Hepatocyte (in vitro differentiated cells): ENCODE measurements at regions not wholly inside any gene's neighbourhood (a gene's known extent, or its start where the extent isn't known, plus 50 kb on each side); places are given as distances from the start of the nearest gene placed in this dataset.

Experiments used
- DNase-seq: peaks from one replicate; pipeline ENCODE4 v3.0.0-alpha.2; 2016; ENCODE audit warnings: low spot score
- H2AFZ ChIP-seq: fragments of 200-600 bp; sonication (generic); 2 replicates; pipeline ENCODE4 v1.6.0; 2016; ENCODE audit warnings: antibody characterized with exemption, mild to moderate bottlenecking
- H3K27ac ChIP-seq: fragments of 200-600 bp; sonication (generic); 2 replicates; pipeline ENCODE4 v1.5.1; 2016; ENCODE audit warnings: mild to moderate bottlenecking
- H3K27me3 ChIP-seq: fragments of 200-600 bp; sonication (generic); 2 replicates; pipeline ENCODE4 v1.6.1; 2016
- H3K36me3 ChIP-seq: fragments of 200-600 bp; sonication (generic); replicated peaks from 2 replicates; pipeline ENCODE4 v1.5.1; 2016; ENCODE audit warnings: low read depth; ENCODE audit not compliant: insufficient read depth
- H3K4me1 ChIP-seq: fragments of 200-600 bp; sonication (generic); 2 replicates; pipeline ENCODE4 v1.5.1; 2016; ENCODE audit warnings: mild to moderate bottlenecking, moderate library complexity; ENCODE audit not compliant: insufficient read depth
- H3K4me2 ChIP-seq: fragments of 200-600 bp; sonication (generic); 2 replicates; pipeline ENCODE4 v1.6.0; 2016
- H3K4me3 ChIP-seq: fragments of 200-600 bp; sonication (generic); 2 replicates; pipeline ENCODE4 v1.5.1; 2016; ENCODE audit warnings: mild to moderate bottlenecking
- H3K79me2 ChIP-seq: fragments of 200-600 bp; sonication (generic); 2 replicates; pipeline ENCODE4 v1.6.0; 2017; ENCODE audit warnings: mild to moderate bottlenecking
- H3K9me2 ChIP-seq: fragments of 200-600 bp; sonication (generic); replicated peaks from 2 replicates; pipeline ENCODE4 v1.6.0; 2017; ENCODE audit warnings: mild to moderate bottlenecking; ENCODE audit not compliant: insufficient read depth
- H3K9me3 ChIP-seq: fragments of 200-600 bp; sonication (generic); 2 replicates; pipeline ENCODE4 v1.5.1; 2016; ENCODE audit warnings: low read depth, mild to moderate bottlenecking
- H4K20me1 ChIP-seq: fragments of 200-600 bp; sonication (generic); 2 replicates; pipeline ENCODE4 v1.6.0; 2016; ENCODE audit warnings: mild to moderate bottlenecking; ENCODE audit not compliant: insufficient read depth, poor library complexity, severe bottlenecking
- EZH2 ChIP-seq: fragments of 200-600 bp; sonication (generic); IDR thresholded peaks from 2 replicates; pipeline ENCODE4 v1.6.1; 2016; ENCODE audit warnings: antibody characterized with exemption, mild to moderate bottlenecking, borderline replicate concordance
- EZH2phosphoT487 ChIP-seq: fragments of 200-600 bp; sonication (generic); IDR thresholded peaks from one replicate; pipeline ENCODE4 v1.6.1; 2018; ENCODE audit warnings: antibody characterized with exemption, mild to moderate bottlenecking, low read depth, moderate library complexity; ENCODE audit not compliant: unreplicated experiment, severe bottlenecking
- WGBS: methylation state at CpG from one replicate; pipeline ENCODE4 v1.1.6; 2016; ENCODE audit warnings: low lambda C conversion rate; ENCODE audit errors: missing lambda C conversion rate; 5-methylcytosine and 5-hydroxymethylcytosine counted together
- TF ChIP-seq, protein P1 (sequence below): fragments of 200-600 bp; sonication (generic); IDR thresholded peaks from 2 replicates; pipeline ENCODE4 v1.5.1; 2016; ENCODE audit warnings: antibody characterized with exemption, mild to moderate bottlenecking; ENCODE audit not compliant: poor library complexity

DNA sequence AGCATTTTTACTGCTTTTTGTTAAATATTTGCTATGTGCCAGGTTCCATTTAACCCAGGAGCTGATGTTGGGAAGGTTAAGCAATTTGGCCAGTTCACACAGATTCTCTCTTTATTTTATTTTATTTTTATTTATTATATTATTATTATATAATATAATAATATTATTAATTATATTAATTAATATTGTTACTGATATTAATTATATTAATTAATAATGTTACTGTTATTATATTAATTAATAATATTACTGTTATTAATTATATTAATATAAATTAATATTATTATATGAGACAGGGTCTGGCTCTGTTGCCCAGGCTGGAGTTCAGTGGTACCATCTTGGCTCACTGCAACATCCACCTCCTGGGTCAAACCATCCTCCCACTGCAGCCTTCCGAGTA is 593.0 kb upstream of the SGCD start:
- H3K4me2 ChIP-seq = no peak overlapping the region
- no peak for DNase-seq
- H3K27ac ChIP-seq = no peak overlapping the region
- peaks cover 38% of the 10 kb centered on the region for H3K27me3 ChIP-seq
- no peaks in the 10 kb centered on the region for H3K79me2 ChIP-seq
- no peak overlapping the region for H2AFZ ChIP-seq
- H3K4me3 ChIP-seq = no peak overlapping the region
- no peaks in the 10 kb centered on the region for H3K9me3 ChIP-seq
- H4K20me1 ChIP-seq = no peaks in the 10 kb centered on the region
- no peaks in the 10 kb centered on the region for H3K9me2 ChIP-seq
- H3K4me1 ChIP-seq = peaks cover 8% of the 10 kb centered on the region
- TF ChIP-seq EZH2phosphoT487 (no peak), EZH2 (no peak)
- TF ChIP-seq, protein P1, sequence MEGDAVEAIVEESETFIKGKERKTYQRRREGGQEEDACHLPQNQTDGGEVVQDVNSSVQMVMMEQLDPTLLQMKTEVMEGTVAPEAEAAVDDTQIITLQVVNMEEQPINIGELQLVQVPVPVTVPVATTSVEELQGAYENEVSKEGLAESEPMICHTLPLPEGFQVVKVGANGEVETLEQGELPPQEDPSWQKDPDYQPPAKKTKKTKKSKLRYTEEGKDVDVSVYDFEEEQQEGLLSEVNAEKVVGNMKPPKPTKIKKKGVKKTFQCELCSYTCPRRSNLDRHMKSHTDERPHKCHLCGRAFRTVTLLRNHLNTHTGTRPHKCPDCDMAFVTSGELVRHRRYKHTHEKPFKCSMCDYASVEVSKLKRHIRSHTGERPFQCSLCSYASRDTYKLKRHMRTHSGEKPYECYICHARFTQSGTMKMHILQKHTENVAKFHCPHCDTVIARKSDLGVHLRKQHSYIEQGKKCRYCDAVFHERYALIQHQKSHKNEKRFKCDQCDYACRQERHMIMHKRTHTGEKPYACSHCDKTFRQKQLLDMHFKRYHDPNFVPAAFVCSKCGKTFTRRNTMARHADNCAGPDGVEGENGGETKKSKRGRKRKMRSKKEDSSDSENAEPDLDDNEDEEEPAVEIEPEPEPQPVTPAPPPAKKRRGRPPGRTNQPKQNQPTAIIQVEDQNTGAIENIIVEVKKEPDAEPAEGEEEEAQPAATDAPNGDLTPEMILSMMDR = no peak
- H3K36me3 ChIP-seq = no peaks in the 10 kb centered on the region
- WGBS = 89% methylated on average over 1 of the region's 1 CpG

DNA sequence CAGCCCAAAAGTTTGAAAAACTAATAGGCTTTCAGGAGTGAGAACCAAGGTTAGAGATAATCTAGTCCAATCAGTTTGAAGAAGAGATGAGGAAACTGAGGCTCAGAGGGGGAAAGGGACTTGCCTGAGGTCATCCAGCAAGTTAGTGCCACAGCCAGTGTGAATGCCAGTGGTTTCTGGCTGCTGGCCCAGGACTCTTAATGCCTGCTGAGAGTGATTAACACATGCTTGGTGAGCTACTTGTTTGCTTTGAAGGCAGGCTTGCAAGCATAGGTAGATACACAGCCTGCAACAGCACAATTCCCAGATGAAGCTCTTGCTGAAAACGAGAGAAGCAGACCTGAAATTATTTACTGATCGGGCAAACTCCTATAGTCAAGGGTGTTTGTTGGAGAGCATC is 591.6 kb upstream of the SGCD start:
- H3K36me3 ChIP-seq = no peaks in the 10 kb centered on the region
- no peaks in the 10 kb centered on the region for H3K4me1 ChIP-seq
- no peak for TF ChIP-seq EZH2
- TF ChIP-seq, protein P1 = no peak
- no peak for TF ChIP-seq EZH2phosphoT487
- WGBS = 40% methylated on average over 2 of the region's 2 CpGs
- H3K79me2 ChIP-seq = no peaks in the 10 kb centered on the region
- no peak overlapping the region for H3K4me3 ChIP-seq
- H3K9me3 ChIP-seq = no peaks in the 10 kb centered on the region
- no peaks in the 10 kb centered on the region for H4K20me1 ChIP-seq
- H3K9me2 ChIP-seq = no peaks in the 10 kb centered on the region
- H3K27ac ChIP-seq = no peak overlapping the region
- DNase-seq = no peak
- peaks cover 24% of the 10 kb centered on the region for H3K27me3 ChIP-seq
- no peak overlapping the region for H2AFZ ChIP-seq
- no peak overlapping the region for H3K4me2 ChIP-seq

DNA sequence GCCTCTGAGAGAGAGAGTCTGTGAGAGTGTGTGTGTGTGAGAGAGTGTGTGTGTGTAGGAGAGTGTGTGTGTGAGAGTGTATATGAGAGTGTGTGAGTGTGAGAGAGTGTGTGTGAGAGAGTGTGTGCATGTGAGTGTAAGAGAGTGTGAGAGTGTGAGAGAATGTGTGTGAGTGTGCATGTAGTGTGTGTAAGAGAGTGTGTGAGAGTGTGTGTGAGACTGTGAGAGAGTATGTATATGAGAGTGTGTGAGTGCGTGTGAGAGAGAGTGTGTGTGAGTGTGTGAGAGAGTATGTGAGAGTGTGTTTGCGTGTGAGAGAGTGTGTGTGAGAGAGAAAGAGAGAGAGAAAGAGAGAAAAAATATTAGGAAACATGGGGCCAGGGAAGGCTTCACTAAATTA is 588.3 kb upstream of the SGCD start:
- no peak overlapping the region for H3K27ac ChIP-seq
- no peaks in the 10 kb centered on the region for H3K4me1 ChIP-seq
- no peaks in the 10 kb centered on the region for H3K36me3 ChIP-seq
- DNase-seq = no peak
- H2AFZ ChIP-seq = no peak overlapping the region
- no peak overlapping the region for H3K4me3 ChIP-seq
- H3K4me2 ChIP-seq = no peak overlapping the region
- no peaks in the 10 kb centered on the region for H4K20me1 ChIP-seq
- H3K27me3 ChIP-seq = no peaks in the 10 kb centered on the region
- H3K79me2 ChIP-seq = no peaks in the 10 kb centered on the region
- 90% methylated on average over 2 of the region's 2 CpGs for WGBS
- H3K9me2 ChIP-seq = no peaks in the 10 kb centered on the region
- no peaks in the 10 kb centered on the region for H3K9me3 ChIP-seq
- no peak for TF ChIP-seq EZH2phosphoT487
- TF ChIP-seq, protein P1 = no peak
- no peak for TF ChIP-seq EZH2
